GM10248 (cell line): ENCODE measurements at regions not wholly inside any gene's neighbourhood (a gene's known extent, or its start where the extent isn't known, plus 50 kb on each side); places are given as distances from the start of the nearest gene placed in this dataset.

Experiments
- CTCF ChIA-PET: fragments of 300-600 bp; sonication (Branson Sonifier 250); formaldehyde crosslinking; extraction: SDS; loops from one replicate; lab custom pipeline; 2021; ENCODE audit warnings: antibody characterized with exemption; lab: Yijun Ruan, JAX
- POLR2A ChIA-PET: fragments of 350-650 bp; sonication (Branson Sonifier 250); formaldehyde crosslinking; extraction: SDS; loops from one replicate; lab custom pipeline; 2020; ENCODE audit warnings: antibody characterized with exemption; lab: Yijun Ruan, JAX
- DNase-seq: peaks from one replicate; pipeline ENCODE4 v3.0.0; 2012; ENCODE audit errors: extremely low spot score
- CTCF ChIP-seq: IDR thresholded peaks from 2 replicates; pipeline ENCODE4 v1.5.1; 2012; ENCODE audit warnings: mild to moderate bottlenecking, low read depth; ENCODE audit errors: extremely low read depth, missing control alignments, control extremely low read depth

- TF ChIP-seq CTCF, result no peak
- CTCF ChIA-PET, result no interaction called here
- no peak for DNase-seq
- POLR2A ChIA-PET, result no interaction called here
These were observed 99.2 kb upstream of the CDYL2 start for GRCh38 chr16:80903616-80904015.

- CTCF ChIA-PET, result no interaction called here
These were observed 98.1 kb upstream of the CDYL2 start for GRCh38 chr16:80902306-80903110.

GRCh38 chr16:80900593-80900954 is 96.2 kb upstream of the CDYL2 start:
- DNase-seq, result no peak
- TF ChIP-seq CTCF, result no peak
- ChIA-PET CTCF (interaction anchor here (1.4 kb wide), 1 partner anchor 374 kb away, joined by 3 read pairs; no protein-coding TSS in a partner anchor), POLR2A (no interaction called here)

More at GRCh38 chr16:80902306-80903110, 98.1 kb upstream of the CDYL2 start:
- no peak for DNase-seq
- POLR2A ChIA-PET, result no interaction called here
- TF ChIP-seq CTCF, result no peak

GRCh38 chr16:80899809-80900592 is 95.6 kb upstream of the CDYL2 start:
- POLR2A ChIA-PET, result no interaction called here
- TF ChIP-seq CTCF, result no peak
- CTCF ChIA-PET, result interaction anchor here (1.4 kb wide), 1 partner anchor 373 kb away, joined by 3 read pairs; no protein-coding TSS in a partner anchor
- DNase-seq, result no peak

GRCh38 chr16:80896776-80897175 is 92.4 kb upstream of the CDYL2 start:
- no peak for TF ChIP-seq CTCF
- ChIA-PET POLR2A (no interaction called here), CTCF (no interaction called here)
- no peak for DNase-seq

- ChIA-PET CTCF (interaction anchor here (1.0 to 1.7 kb wide), 3 partner anchors 30 to 34 kb away, joined by 3 to 5 read pairs (median 3); no protein-coding TSS in a partner anchor), POLR2A (no interaction called here)
- DNase-seq, result no peak
- no peak for TF ChIP-seq CTCF
These were observed 89.7 kb upstream of the CDYL2 start for GRCh38 chr16:80894091-80894490.
